HEK293T (cell line): ENCODE measurements at regions not wholly inside any gene's neighbourhood (a gene's known extent, or its start where the extent isn't known, plus 50 kb on each side); places are given as distances from the start of the nearest gene placed in this dataset.
"Not testable (repeated sequence)": the region's sequence is repeated elsewhere in the genome, so short reads cannot be mapped to it uniquely, and the experiment has no call there.

Source experiments
- ARNT ChIP-seq: fragments of 450-650 bp; IDR thresholded peaks from 2 replicates; pipeline ENCODE4 v1.6.1; 2017; ENCODE audit warnings: mild to moderate bottlenecking
- BHLHE40 ChIP-seq: fragments of 450-650 bp; IDR thresholded peaks from 2 replicates; pipeline ENCODE4 v1.6.1; 2016; ENCODE audit warnings: mild to moderate bottlenecking, moderate library complexity, borderline replicate concordance
- ELF4 ChIP-seq: fragments of 450-650 bp; IDR thresholded peaks from 2 replicates; pipeline ENCODE4 v1.6.1; 2017; ENCODE audit warnings: antibody characterized with exemption
- FOXM1 ChIP-seq: fragments of 450-650 bp; IDR thresholded peaks from 2 replicates; pipeline ENCODE4 v1.6.1; 2017; ENCODE audit warnings: mild to moderate bottlenecking, borderline replicate concordance
- NFRKB ChIP-seq: fragments of 450-650 bp; IDR thresholded peaks from 2 replicates; pipeline ENCODE4 v1.6.1; 2016; ENCODE audit warnings: mild to moderate bottlenecking, moderate library complexity
- SP1 ChIP-seq: fragments of 450-650 bp; IDR thresholded peaks from 2 replicates; pipeline ENCODE4 v1.6.1; 2017
- SUZ12 ChIP-seq: fragments of 450-650 bp; IDR thresholded peaks from 2 replicates; pipeline ENCODE4 v1.6.1; 2016; ENCODE audit warnings: mild to moderate bottlenecking
- TARDBP ChIP-seq: fragments of 450-650 bp; IDR thresholded peaks from 2 replicates; pipeline ENCODE4 v1.6.1; 2016
- TF ChIP-seq, protein P1 (sequence below): fragments of 450-650 bp; IDR thresholded peaks from 2 replicates; pipeline ENCODE4 v1.6.1; 2016

DNA sequence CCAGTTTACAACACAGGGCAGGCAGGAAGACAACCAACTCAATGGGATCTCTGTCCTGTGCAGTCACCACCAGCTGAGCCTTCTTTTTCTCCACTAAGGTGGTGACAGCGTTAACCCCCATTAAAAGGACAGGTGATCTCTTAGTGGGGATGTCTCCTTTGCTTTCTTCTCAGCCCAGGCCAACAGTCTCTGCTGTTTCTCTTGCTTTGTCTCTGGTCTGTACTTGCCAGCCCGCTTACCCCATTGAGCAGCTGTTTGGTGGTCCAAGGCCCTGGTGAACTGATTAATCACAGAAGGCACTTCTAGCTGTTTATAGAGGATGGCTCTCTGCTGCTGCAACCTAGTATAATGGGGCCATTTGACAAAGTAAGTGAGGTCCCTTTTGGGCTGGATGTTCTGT, 523.9 kb upstream of the TPTE start:
- TF ChIP-seq, protein P1, sequence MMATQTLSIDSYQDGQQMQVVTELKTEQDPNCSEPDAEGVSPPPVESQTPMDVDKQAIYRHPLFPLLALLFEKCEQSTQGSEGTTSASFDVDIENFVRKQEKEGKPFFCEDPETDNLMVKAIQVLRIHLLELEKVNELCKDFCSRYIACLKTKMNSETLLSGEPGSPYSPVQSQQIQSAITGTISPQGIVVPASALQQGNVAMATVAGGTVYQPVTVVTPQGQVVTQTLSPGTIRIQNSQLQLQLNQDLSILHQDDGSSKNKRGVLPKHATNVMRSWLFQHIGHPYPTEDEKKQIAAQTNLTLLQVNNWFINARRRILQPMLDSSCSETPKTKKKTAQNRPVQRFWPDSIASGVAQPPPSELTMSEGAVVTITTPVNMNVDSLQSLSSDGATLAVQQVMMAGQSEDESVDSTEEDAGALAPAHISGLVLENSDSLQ, result not testable (repeated sequence)
- TF ChIP-seq SUZ12, NFRKB, FOXM1, BHLHE40, ARNT, TARDBP, SP1, ELF4: not testable (repeated sequence)
